Inflammatory macrophage (primary cell): ENCODE measurements at regions not wholly inside any gene's neighbourhood (a gene's known extent, or its start where the extent isn't known, plus 50 kb on each side); places are given as distances from the start of the nearest gene placed in this dataset.
"Not testable (repeated sequence)": the region's sequence is repeated elsewhere in the genome, so short reads cannot be mapped to it uniquely, and the experiment has no call there.

Experiments
- DNase-seq, 2 donors: peaks; one replicate each; pipeline ENCODE4 v3.0.0-alpha.2; 2020 to 2022

DNA sequence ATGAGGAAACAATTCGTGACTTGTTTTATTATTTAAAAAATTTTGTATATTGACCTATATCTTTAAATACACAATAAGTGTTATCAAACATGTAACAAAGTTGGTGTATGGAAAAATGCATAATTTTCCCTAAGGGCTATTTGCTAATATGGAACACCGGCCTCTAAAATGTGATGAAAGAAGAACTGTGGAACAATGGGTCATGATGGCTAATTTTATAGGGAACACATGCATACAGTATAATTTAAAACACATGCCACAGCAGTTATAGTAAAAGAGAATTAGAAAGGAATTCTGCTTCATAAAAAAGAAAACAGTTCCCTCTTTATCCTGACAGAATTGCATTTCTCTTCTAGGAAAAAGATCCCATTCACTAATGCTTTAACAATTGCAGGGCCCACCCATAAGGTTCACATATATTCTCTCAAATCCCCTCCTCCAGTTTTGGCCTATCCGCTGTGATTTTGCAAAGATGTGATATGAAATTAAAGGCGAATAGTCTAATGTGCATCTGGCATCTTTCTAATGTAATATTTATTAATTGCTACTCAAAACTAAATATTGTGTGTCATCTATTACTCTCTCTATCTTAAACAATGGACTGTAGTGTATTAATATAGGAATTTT, 628.1 kb upstream of the CITED2 start:
- DNase-seq: no peak

DNA sequence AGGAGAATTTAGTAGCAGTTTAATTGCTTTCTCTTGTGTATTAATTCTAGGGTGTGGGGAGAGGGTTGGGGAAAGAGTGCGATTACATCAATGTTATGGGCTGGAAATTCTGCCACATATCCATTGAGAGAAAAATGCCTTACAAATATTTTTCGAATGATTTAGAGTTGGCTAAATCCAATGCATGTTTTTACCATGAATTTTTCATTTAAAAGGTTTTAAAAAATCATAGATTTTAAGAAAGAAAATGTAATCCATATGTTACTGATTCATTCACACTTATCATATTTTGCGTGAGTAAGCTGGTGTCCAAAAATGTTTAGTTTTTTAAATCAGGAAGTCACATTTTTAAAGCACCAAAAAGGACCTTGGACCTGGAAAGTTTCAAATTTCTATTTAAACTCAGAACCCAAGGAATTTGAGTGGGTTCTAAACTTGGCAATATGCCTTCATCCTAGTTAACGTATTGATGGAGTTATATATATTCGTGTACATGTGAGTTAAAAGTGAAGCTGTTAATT, 627.4 kb upstream of the CITED2 start:
- no peak for DNase-seq

DNA sequence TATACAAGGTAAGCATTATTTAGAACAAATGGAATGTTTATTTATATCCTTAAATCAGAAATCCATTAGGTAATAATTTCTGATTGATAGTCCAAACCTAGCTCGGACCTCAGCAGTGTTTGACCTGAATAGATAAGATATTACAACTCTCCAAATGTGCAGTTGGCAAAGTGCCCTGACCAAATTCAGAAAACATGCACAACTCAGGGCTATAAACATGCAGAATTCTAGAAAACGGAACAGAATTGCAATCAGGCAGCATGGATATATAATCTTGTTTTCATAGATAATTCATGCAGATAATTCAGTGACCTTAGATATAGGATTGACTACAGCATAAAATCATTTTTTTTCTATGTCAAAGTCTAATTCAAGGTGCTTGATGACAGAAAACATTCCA, 626.6 kb upstream of the CITED2 start:
- DNase-seq: no peak

DNA sequence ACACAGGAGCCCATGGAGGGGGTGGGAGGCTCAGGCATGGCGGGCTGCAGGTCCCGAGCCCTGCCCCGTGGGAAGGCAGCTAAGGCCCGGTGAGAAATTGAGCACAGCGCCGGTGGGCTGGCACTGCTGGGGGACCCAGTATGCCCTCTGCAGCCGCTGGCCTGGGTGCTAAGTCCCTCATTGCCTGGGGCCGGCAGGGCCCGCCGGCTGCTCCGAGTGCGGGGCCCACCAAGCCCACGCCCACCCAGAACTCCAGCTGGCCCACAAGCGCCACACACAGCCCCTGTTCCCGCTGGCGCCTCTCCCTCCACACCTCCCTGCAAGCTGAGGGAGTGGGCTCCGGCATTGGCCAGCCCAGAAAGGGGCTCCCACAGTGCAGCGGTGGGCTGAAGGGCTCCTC, 625.2 kb upstream of the CITED2 start:
- DNase-seq: not testable (repeated sequence)

DNA sequence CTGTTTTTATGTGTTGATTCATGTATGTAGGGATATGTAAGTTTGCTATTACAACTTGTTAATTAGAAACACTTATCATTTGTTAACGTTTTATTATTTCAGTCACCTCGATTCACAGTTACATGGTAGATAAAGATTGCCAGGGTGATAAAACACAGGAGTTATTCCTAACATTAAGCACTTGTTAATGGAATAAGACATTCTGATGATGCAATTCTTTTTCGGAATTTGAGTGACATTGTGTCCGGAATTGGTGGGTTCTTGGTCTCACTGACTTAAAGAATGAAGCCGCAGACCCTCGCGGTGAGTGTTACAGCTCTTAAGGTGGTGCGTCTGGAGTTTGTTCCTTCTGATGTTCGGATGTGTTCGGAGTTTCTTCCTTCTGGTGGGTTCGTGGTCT, 624.0 kb upstream of the CITED2 start:
- not testable (repeated sequence) for DNase-seq

DNA sequence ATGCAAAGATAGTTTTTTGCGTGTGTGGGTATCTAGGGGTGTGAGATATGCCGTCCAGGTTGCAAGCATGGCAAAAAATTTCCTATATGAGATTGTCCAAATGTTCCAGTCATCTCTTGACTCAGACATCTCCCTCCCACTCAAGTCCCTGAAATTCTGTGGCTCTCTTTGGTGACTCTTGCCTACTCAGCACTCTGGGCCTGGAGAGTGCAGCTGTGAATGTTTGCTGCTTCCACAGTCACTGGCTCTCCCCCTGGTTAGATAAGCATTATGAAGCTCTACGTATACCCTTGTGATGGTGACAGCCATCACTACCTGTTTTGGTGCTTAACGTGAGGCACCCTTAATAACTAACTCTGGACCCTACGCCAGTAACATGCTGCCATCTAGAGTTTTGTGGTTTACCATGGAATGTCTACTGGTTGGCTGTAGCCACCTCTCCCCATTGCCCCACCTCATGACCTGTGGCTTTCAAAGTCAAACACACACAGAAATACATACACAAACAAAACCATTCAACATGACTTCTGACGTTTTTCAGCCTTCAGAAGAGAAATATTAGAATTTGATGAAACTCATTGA, 621.9 kb upstream of the CITED2 start:
- peak in 1 of 2 donors; percentile 3 for DNase-seq

DNA sequence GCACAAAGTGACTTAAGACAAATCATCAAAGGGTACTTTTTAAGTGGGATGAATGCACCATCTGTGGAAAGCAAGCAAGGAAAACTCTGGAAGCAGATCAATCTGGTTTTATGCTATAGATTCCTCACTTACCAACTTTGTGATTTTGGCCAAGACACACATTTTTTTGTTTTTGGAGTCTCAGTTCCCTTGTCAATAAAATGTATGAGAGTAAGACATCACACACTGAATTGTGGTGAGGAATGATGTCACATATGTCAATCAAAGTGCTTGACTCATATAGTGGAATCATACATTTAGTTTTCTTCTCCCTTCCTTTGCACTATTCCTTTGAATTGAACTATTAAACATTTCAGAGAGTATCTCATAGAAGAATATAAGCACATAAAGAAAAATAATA, 620.5 kb upstream of the CITED2 start:
- DNase-seq: no peak

DNA sequence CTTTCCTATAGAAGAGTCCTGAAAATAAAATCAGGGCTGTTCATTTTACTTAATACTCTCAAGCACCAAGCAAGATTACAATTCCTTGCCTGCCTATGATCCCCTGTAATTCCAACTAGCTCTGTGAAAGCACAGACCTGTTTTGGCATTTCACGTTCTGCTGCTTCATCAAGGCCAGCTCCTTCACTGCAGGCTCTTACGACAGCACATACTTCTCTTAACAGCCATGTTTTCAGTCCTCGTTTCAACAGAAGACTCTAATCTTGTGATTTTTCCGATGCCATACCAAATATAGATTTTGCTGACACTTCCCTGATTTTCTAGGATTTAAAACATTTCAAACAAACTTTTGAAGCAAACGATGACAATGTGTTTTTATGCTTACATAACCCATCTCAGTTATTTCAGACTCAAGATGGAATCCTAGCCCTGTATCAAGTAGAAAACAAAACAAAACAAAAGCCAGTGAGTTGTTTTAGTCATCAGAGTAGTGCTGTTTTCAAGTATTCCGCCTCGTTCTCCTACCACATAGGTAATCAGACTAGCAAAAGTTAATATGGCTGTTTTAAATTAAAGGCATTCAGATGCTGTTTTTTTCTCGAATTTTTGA, 616.5 kb upstream of the CITED2 start:
- no peak for DNase-seq

DNA sequence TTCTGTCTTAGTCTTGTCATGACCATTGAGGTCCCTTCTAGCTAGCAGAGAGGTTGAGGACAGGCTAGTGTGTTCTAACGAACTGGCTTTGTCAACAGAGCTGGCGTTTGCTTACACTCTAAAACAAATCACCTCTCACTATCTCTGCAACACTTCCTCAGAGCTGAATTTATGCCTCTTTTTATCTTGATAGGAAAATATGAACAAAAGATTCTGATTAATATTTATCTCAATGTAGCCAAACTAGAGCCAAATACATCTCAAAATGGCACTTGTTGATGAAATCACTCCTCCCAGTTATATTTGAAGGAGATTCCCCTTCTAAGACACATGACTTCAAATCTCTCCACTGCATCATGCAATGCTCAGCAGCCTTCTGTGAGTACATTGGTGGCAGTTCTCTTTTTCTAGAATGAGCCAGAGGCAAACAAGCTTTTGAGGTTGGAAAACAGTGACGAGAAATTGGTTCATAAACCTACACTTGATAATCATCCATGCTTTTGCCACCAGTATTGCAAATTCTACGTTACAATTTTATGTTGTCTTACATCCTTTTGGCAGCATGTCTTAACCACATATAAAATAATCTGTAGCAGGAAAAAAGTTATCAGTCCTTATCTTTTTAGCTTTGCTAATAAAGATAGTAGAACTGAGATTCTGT, 615.7 kb upstream of the CITED2 start:
- DNase-seq: peak; percentile 59 to 62

DNA sequence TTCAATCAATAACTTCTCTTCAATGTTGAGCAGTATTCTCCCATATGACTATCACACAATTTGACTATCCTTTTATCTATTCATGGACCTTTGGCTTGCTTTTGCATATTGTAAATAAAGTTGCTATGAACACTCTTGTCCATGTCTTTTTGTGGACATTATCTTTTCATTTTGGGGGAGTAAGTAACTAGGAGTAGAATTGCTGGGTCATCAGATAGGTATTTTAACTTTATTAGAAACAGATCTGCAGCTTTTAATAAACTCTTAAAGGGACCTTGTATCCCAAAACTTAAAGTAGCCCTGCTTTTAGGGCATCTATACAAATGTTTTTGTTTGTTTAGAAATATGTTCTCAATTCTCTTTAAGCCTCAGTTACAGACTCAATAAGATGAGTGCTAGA, 614.2 kb upstream of the CITED2 start:
- DNase-seq: no peak

DNA sequence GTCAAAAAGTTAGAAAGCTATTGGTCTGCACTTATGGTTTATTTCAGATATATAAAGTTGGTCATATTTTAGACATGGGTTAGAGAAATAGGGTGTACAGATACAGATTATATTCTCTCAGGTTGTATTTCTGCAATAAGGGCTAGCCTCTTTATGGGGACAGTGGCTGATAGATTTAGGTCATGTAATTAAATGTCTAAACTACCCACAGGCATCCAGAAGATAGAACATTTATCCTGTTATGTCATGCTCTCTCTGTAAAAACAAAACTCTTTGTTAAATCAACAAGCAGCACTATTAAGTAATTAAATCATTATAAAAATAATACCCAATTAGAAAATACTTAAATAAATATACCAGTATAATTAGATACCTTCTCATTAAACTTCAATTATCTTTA, 612.6 kb upstream of the CITED2 start:
- no peak for DNase-seq

DNA sequence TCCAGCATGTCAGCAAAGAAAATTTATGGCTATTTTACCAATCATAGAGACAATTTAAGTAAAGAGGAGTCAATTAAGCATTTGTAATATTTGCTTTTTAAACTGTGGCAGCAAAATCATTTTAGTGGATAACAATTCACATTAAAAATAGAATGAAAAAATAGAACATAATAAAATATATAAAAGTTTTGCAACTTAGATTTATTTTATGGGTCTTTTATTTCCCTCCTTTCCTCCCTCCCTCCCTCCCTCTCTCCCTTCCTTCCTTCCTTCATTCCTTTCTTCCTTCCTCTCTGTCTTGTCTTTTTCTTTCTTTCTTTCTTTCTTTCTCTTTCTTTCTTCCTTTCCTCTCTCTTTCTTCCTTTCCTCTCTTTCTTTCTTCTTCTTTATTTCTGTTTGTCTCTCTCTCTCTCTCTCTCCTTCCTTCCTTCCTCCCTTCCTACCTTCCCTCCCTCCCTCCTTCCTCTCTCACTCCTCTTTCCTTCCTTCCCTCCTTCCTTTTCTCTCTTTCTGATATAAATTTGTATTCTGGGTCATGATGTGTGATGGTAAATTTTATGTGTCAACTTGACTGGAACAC, 610.9 kb upstream of the CITED2 start:
- no peak for DNase-seq

DNA sequence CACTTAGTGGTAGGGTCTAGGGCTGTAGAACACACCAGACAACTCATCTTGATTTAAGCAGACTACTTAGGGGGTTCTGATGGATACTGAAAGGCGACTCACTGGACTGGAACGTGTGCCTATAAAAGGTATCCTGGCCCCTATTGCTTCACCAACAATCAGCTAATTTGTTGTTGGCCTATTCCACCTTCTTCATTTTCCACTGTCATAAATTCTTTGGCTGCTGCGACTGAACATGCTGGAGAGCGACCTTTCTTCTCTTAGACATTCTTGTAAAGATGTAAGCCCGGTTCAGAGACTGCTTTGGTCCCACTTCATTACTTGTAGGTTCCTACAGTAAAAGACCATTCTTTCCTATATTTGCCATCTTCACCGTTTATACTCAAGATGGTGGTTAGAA, 609.9 kb upstream of the CITED2 start:
- DNase-seq: no peak

DNA sequence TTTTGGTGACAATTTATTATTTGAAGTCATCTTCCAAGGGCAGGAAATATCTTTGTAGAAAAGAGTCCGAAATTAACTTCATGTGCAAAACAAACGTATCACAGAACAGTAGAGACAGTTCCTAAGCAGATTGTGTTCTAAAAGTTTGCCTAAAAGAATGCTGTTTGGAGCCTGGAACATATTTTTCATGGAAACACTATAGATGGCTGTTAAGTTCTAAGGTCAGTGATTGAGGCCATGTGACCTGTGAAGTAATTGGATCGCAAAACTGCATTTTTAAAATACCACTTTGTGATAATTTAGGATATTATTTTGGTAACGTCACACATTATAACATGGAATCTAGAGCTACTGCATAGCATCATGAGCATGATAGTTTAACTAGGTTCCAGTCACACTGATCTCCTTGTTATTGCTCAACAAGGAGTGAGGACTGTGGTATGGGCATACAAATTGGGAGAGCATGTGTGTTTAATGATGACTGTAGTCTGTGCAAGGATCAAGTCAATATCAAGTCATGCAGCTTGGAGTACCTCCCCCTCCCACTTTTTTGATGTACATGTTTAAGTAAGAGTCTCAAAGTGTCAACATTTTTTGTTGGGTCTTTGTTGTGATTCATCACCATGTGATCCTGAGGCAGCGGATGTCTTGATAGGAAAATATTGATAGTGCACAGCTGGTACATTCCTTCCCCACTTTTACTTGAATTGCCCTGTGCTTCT, 609.3 kb upstream of the CITED2 start:
- DNase-seq: no peak

DNA sequence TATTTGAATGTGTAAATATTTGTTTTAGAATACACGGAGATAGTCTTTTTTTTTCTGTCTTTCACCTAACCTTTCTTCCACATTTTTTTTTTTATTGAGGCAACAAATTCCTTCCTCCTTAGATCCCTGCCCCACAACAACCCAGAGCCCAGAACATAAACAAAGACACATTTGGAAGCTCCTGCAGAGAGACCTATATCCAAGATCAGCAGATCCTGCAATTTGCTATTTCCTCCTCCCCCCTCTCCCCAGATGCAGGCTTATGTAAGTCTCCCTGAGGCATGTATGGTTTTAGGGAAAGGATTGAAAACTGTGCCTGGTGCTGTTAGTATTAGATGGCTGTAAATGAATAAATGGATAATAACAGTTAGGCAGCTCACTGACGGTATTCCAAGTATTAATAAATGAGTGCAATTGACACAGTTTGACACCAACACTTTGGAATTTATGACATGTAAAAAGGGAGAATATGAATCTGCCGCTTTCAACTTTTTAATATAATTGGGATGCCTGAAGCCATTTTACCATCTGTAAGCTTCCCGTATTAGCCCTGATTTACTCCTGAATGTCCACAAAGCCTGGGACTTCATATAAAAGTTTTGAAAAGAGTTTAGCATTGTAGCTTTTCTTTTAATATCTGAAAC, 608.3 kb upstream of the CITED2 start:
- DNase-seq: no peak

DNA sequence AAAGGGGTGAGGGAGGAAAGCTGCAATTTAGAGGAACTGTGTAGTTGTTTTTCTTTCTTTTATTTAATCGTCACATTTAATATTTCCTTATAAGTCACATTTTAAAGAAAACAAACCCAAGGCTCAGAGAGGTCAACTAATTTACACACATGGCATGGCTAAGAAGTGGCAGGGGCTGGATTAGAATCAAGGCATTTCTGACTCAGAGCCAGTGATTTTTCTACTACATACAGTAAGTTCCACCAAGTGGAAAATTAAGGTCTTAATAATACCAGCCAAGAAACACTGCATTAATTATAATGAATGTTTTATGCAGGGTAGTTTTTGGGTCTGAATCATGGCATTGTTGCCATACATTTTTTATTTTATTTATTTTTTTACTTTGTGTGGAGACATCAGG, 607.7 kb upstream of the CITED2 start:
- no peak for DNase-seq

DNA sequence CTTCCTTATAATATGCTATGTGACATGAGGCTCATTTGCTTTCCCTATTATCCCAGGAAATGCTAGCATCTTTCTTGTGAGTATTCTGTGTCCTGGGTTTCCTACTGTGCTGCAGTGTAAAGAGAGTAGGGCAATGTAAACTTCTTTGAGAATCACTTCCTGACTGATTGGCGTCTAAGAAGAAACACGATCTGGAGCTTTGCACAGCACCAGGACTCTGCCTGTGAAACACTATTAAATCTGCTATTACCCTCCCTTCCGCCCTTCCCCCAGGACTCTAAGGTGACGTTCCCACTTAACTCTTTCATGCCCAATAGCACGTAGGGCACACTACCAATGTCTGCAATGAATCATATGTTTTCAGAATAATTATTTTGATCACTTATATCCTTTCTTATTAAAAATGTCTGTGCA, 607.3 kb upstream of the CITED2 start:
- DNase-seq: no peak

DNA sequence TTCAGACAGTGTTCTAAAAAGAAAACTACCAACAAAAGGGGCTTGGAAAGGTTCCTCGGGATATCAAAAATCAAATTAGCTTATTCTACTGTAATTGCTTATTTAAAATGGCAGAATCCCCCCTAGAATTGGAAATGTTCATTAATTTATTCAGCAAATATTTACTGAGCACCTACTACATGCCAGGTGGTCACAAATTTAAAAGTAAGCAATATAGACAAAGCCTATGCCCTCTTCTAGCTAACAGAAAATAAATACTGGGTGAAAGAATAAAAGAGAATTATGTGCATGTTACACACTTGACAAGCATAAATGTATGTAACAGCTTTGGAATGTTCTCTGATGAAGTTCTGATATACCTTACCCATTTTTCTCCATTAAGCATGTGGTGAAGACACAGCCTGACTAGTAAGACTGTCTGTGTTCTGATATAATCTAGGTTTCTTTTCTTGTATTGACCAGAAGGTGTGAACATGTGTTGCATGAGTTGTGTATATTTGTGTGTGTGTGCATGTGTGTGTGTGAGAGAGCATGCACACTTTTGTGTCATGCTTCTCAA, 606.7 kb upstream of the CITED2 start:
- no peak for DNase-seq

DNA sequence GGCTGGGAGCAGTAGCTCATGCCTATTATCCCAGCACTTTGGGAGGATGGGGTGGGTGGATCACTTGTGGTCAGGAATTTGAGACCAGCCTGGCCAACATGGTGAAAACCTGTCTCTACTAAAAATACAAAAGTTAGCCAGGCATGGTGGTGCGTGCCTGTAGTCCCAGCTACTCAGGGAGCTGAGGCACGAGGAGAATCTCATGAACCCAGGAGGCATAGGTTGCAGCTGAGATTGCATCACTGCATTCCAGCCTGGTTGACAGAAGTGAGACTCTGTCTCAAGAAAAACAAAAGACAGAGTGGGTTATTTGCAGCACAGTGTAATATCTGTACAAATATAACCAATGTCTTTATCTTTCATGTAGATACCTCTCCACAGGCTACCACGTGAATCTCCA, 606.2 kb upstream of the CITED2 start:
- not testable (repeated sequence) for DNase-seq

DNA sequence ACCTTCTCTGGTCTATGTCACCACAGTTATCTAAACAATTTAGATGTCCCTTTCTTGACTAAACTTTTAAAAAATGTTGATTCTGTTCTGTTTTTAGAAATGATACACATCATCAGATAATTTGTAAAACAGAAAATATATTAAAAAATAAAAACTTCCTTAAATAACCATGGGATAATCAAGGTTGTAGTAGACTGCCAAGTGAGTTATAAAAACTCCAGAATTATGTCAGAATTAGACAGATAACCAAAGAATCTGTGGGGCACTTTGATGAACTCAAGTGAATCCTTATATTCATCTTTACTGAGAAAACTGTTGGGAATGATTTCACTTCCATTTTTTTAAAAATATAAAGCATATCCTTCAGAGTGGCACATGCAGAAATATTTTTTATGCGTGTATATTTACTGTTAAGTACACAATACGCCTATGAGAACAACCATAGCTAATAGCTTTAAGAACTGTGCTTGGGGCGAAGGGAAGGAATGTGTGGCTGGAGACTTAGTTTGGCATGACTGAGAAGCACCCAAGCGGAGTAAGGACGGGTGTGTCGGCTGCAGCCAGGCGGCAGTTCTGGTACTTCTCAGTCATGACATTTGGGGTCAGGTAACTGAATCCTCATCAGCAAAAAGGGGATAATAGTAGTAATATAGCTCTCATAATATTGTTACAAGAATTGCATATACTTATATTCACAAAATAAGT, 604.7 kb upstream of the CITED2 start:
- no peak for DNase-seq

DNA sequence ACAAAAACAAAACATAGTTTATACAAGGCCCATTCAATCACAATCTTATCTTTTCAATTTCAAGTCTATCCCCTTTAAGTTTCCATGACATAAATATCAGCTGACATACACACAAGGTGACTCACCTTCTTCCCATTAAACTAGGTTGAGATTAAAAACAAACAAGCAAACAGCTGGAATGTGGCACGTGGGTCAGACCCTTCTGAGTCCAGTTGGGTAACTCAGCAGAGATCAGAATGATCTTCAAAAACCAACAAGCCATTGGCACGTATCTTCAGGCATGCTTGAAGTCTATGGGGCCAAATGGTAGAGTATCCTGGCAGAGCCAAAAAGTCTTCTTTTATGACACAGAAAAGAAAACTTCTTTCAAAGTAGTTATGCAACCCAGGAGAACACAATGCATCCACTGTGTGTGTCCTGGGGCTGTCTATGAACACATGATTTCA, 603.5 kb upstream of the CITED2 start:
- no peak for DNase-seq
